AG08395 (cell line): ENCODE measurements at regions not wholly inside any gene's neighbourhood (a gene's known extent, or its start where the extent isn't known, plus 50 kb on each side); places are given as distances from the start of the nearest gene placed in this dataset.
"Not testable (repeated sequence)": the region's sequence is repeated elsewhere in the genome, so short reads cannot be mapped to it uniquely, and the experiment has no call there.

Source experiments
- DNase-seq: peaks from one replicate; pipeline ENCODE4 v3.0.0; 2012; ENCODE audit warnings: mixed read lengths, low spot score

DNA sequence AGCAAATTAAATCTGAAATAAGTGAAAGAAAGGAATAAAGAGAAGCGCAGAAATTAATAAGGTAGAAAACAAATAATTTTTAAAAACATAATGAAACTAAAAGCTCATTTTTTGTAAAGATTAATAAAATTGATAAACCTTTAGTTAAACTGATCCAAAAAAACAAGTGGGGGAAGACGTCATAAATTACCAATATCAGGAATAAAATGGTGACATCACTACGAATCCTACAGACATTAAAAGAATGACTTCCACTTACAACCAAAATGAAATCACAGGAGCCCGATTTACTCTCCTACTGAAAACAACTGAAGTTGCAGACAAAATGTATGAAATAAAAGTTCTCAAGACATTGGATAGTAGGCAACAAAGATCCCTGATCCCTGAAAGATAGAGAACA lies 68.1 kb upstream of the IFFO2 start:
- DNase-seq = no peak

- DNase-seq = no peak
Measured at GRCh38 chr1:19023787-19024186, 67.3 kb upstream of the IFFO2 start.

- no peak for DNase-seq
Measured at GRCh38 chr1:19021845-19022244, 65.4 kb upstream of the IFFO2 start.

DNA sequence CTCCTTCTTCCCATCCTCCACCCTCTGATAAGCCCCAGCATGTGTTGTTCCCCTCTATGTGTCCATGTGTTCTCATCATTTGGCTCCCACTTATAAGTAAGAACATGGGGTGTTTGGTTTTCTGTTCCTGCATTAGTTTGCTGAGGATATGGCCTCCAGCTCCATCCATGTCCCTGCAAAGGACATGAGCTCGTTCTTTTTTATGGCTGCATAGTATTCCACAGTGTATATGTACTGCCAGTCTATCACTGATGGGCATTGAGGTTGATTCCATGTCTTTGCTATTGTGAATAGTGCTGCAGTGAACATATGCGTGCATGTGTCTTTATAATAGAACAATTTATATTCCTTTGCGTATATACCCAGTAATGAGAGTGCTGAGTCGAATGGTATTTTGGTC lies 62.8 kb upstream of the IFFO2 start:
- DNase-seq = not testable (repeated sequence)

DNA sequence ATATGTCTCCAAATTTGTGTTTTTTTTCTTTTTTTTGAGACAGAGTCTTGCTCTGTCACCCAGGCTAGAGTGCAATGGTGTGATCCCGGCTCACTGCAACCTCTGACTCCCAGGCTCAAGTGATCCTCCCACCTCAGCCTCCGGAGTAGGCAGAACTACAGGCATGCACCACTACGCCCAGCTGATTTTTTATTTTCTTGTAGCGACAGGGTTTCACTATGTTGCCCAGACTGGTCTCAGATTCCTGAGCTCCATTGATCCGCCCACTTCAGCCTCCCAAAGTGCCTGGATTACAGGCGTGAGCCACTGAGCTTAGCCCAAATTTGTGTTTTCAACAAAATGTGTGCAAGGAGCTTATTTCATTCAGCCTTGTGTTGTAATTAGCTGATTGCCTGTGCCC lies 59.0 kb upstream of the IFFO2 start:
- no peak for DNase-seq

DNA sequence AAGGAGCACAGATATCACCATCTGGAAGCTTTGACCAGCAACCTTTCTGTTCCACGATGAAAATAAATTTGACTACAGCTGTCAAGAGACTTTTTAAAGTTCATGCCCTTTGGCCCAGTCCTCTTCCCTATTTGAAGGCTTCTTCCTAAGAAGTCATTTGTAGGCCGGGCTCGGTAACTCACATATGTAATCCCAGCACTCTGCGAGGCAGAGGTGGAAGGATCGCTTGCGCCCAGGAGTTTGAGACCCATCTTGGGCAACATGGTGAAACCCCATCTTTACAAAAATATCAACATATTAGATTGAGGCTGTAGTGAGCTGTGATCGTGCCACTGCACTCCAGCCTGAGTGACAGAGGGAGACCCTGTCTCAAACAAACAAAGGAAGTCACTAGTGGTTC lies 58.3 kb upstream of the IFFO2 start:
- no peak for DNase-seq

GRCh38 chr1:19013826-19014548 lies 57.5 kb upstream of the IFFO2 start:
- no peak for DNase-seq

DNA sequence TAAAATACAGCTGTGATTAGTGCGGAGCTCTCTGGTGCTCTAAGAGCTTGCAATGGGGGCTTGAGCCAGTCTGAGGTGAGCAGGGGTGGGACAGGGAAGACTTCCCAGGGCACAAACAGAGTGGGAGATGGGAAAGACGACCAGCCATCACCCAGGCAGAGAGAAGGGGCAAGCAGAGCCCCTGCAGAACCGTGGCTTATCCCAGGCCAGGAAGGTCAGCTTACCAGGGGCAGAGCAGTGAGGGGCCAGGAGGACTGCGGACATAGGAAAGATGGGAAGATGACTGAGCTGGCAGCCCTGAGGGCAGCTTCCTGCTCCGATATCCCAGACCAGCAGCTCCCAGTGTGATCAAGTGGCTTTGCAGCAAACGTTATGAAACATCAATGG lies 55.4 kb upstream of the IFFO2 start:
- DNase-seq = no peak

DNA sequence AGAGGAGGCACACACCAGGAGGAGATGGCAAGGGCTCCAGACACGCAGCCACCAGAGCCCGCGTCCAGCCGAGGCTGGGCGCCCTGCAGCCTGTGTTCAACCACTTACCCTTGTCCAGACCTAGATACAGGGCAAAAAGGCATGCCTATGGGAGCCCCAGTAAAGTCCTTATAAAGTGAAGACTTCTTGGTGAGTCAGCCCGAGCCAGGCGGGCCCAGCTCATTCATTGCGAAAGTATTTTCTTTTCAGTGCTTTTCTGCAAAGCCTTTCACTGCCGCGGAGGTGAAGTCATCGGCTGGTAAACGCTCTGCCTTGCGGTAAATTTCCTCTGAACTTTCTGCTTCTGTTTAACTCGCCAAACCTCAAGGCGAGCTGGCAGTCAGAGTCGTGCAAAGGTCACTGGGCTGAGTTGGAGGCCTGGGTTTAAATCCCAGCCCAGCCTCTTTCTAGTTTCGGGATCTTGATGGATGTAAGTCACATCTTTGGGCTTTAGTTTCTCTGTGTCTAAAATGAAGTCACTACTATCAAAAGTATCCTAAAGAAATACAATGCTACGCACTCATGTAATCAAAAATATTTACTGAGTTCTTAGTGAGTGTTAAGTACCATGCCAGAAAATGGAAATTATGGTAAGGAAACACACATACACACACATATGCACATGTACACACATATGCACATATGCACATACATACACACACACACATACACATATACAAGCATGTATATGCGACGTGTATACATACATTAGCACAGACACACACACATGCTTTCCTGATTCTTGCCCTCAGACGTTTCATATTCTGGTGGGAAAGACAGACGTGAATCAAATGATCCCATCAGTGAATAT lies 54.7 kb upstream of the IFFO2 start:
- DNase-seq = peak; percentile 93

- DNase-seq = no peak
Measured at GRCh38 chr1:19010503-19010902, 54.0 kb upstream of the IFFO2 start.

DNA sequence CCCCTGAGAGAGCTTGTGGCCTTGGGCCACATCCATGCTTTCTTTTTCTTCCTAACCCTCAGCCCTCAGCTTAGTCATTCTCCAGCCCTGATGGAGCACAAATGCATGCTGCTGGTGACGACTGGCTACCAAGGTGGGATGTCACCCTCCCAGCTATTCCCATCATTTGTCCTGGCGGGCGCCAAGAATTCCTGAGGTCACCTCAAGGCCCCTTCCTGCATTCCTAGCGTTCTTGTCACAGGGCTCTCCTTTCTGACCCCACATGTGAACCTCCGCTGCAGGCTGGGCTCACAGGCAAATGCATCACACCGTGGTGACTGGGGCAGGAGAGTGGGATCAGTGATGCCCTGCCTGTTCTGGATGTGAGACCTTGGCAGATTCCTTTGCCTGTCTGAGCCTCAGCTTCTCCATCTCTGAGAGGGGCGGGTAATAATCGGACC lies 53.4 kb upstream of the IFFO2 start:
- DNase-seq = peak; percentile 90

DNA sequence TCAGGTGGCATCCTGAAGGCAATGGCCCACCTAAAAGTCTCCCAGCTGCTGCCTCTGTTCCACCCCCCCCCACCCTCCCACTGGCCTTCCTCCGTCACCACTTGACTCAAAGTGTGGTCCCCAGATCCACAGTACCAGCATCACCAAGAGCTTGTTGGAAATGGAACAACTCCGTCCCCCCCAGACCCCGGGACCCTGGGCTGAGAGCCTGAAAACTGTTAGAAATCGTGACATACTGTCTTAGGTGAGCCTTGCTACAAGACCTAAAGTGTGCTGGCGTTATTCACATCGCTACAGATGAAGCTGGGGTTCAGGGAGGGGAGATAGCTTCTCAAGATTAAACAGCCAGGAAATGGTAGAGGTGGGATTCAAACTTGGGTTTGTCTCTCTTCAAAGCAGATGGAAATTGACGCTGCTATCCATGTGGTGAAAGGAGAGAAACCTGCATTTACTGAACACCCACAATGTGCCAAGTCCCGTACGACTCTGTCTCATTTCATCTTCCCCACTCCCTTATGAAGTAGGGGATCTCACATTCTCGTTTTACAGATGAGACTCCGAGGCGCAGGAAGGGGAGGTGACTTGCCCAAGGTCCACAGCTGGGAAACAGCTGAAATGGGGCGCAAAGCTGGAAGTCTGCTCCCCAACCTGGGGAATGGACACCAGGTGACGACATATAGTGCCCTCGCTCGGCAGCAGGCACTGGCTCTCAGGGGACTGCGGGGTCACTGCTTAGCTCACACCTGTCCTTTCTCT lies 52.8 kb upstream of the IFFO2 start:
- DNase-seq = no peak

GRCh38 chr1:19007491-19008441 lies 51.3 kb upstream of the IFFO2 start:
- DNase-seq = no peak

DNA sequence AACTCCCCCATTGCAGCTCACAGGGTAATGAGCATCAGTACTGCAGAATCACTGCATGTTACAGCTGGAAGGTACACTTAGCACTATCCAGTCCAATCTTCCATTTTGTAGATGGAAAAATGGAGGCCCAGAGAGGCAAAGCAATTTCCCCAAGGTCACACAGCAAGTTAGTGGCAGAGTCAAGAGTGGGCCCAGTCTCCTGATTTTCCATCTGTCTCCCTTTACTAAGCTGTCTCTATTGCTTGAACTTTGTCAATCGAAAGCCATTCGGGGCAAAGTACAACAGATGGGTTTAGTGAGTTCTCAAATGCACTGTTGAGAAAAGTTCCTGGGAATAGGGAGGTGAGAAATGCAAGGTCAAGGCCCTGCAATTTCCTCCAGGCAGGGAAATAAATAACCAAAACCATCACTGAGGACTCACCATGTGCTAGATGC lies 50.4 kb upstream of the IFFO2 start:
- no peak for DNase-seq
